Cardiac muscle cell (in vitro differentiated cells and primary cell): ENCODE measurements at regions not wholly inside any gene's neighbourhood (a gene's known extent, or its start where the extent isn't known, plus 50 kb on each side); places are given as distances from the start of the nearest gene placed in this dataset.

Source experiments
- DNase-seq, 2 donors: peaks; one replicate each; pipeline versions ENCODE4 v3.0.0 to v3.0.0-alpha.2; 2010 to 2017; ENCODE audit warnings: low read depth in 1 of 2, low spot score in 1 of 2
- H3K27ac ChIP-seq: fragments of 200-600 bp; sonication (generic); 2 replicates; pipeline ENCODE4 v1.5.1; 2016
- H3K27me3 ChIP-seq: fragments of 200-600 bp; sonication (generic); 2 replicates; pipeline ENCODE4 v1.6.0; 2016; ENCODE audit warnings: control low read depth
- H3K36me3 ChIP-seq: fragments of 200-600 bp; sonication (generic); 2 replicates; pipeline ENCODE4 v1.5.1; 2016; ENCODE audit warnings: control low read depth
- H3K4me1 ChIP-seq: fragments of 200-600 bp; sonication (generic); 2 replicates; pipeline ENCODE4 v1.8.1; 2017; ENCODE audit warnings: low read depth, mild to moderate bottlenecking, mixed run types
- H3K4me3 ChIP-seq: fragments of 200-600 bp; sonication (generic); 2 replicates; pipeline ENCODE4 v1.5.1; 2016; ENCODE audit warnings: mild to moderate bottlenecking
- H3K9me3 ChIP-seq: fragments of 200-600 bp; sonication (generic); 2 replicates; pipeline ENCODE4 v1.5.1; 2017; ENCODE audit warnings: low read depth, mild to moderate bottlenecking, control low read depth
- TF ChIP-seq, protein P1 (sequence below): IDR thresholded peaks from 2 replicates; pipeline ENCODE4 v1.5.1; 2012; ENCODE audit warnings: low read depth, mild to moderate bottlenecking, low read length

GRCh38 chr6:106799031-106799894, 169.9 kb downstream of the QRSL1 start:
- DNase-seq: peak; percentile 34 to 38
- H3K27ac ChIP-seq: peak overlapping the region; percentile 65

GRCh38 chr6:106797186-106797585, 167.8 kb downstream of the QRSL1 start:
- no peak overlapping the region for H3K4me3 ChIP-seq
- no peak overlapping the region for H3K27ac ChIP-seq
- TF ChIP-seq, protein P1, sequence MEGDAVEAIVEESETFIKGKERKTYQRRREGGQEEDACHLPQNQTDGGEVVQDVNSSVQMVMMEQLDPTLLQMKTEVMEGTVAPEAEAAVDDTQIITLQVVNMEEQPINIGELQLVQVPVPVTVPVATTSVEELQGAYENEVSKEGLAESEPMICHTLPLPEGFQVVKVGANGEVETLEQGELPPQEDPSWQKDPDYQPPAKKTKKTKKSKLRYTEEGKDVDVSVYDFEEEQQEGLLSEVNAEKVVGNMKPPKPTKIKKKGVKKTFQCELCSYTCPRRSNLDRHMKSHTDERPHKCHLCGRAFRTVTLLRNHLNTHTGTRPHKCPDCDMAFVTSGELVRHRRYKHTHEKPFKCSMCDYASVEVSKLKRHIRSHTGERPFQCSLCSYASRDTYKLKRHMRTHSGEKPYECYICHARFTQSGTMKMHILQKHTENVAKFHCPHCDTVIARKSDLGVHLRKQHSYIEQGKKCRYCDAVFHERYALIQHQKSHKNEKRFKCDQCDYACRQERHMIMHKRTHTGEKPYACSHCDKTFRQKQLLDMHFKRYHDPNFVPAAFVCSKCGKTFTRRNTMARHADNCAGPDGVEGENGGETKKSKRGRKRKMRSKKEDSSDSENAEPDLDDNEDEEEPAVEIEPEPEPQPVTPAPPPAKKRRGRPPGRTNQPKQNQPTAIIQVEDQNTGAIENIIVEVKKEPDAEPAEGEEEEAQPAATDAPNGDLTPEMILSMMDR: no peak
- no peaks in the 10 kb centered on the region for H3K27me3 ChIP-seq
- no peak for DNase-seq
- H3K36me3 ChIP-seq: no peaks in the 10 kb centered on the region
- no peaks in the 10 kb centered on the region for H3K9me3 ChIP-seq
- H3K4me1 ChIP-seq: peaks cover 27% of the 10 kb centered on the region

More at GRCh38 chr6:106799031-106799894, 169.9 kb downstream of the QRSL1 start:
- no peaks in the 10 kb centered on the region for H3K27me3 ChIP-seq
- TF ChIP-seq, protein P1: no peak
- H3K4me1 ChIP-seq: peaks cover 43% of the 10 kb centered on the region
- no peaks in the 10 kb centered on the region for H3K9me3 ChIP-seq
- no peaks in the 10 kb centered on the region for H3K36me3 ChIP-seq
- no peak overlapping the region for H3K4me3 ChIP-seq

DNA sequence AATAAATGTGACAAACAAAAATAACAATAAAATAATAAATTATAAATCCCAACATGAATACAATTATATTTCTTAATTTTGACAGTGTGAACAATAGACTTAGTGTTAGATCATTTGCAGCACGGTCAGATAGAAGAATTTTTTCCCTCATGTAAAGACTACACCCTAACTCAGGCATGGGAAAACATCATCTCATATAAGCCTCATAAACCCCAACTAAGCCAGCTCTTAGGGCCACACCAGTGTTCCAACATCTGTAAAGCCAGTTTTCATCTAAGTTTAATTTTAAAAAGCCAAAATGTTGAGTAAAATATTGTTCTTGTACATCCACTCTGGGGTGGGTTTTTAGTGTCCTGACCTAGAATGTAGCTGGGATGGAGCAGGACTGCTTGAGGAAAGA, 167.4 kb downstream of the QRSL1 start:
- DNase-seq: no peak
- Histone ChIP-seq H3K4me1 (peaks cover 23% of the 10 kb centered on the region), H3K27me3 (no peaks in the 10 kb centered on the region), H3K36me3 (no peaks in the 10 kb centered on the region), H3K27ac (no peak overlapping the region), H3K4me3 (no peak overlapping the region), H3K9me3 (no peaks in the 10 kb centered on the region)
- TF ChIP-seq, protein P1: no peak

GRCh38 chr6:106794129-106794528, 164.8 kb downstream of the QRSL1 start:
- Histone ChIP-seq H3K4me1 (peaks cover 10% of the 10 kb centered on the region), H3K27ac (no peak overlapping the region), H3K9me3 (no peaks in the 10 kb centered on the region), H3K4me3 (no peak overlapping the region), H3K27me3 (no peaks in the 10 kb centered on the region), H3K36me3 (no peaks in the 10 kb centered on the region)
- DNase-seq: no peak
- TF ChIP-seq, protein P1: no peak

DNA sequence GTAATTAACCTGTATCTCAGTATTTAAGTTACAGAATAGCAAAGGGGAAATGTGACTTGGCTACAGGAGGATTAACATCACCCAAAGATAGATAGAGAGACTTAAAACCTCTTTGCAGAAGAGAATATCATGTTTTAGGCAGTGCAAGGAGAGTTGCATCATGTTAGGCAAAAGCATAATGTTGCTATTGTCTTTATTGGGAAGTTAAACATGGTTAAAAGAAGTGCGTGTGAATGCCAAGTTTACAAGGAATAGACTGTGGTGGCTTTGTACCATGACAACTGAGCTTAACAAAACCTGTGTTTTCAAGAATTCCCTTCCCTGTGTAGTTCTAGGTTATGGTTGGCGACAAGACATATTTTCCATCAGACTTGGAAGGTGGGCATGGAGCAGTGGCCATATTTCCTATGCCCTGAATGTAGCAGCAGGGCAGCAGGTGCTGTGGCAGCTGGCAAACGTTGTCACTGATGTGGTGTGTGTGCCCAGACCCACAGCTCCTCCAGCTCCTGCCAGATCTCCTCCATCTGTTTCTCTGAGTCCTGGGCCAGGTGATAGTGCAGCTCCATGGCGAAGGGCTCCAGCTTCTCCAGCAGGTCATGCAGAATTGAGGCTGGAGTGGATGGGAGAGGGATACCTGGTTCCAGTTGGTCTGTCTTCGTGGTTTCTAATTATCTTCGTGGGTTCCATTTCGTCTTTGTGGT, 163.3 kb downstream of the QRSL1 start:
- H3K27ac ChIP-seq: no peak overlapping the region

More for the DNA sequence above, 163.3 kb downstream of the QRSL1 start:
- TF ChIP-seq, protein P1: no peak
- no peaks in the 10 kb centered on the region for H3K36me3 ChIP-seq
- H3K9me3 ChIP-seq: no peaks in the 10 kb centered on the region
- no peaks in the 10 kb centered on the region for H3K27me3 ChIP-seq
- H3K4me3 ChIP-seq: no peak overlapping the region
- DNase-seq: no peak
- peaks cover 6% of the 10 kb centered on the region for H3K4me1 ChIP-seq
